Bronchial epithelial cell (primary cell): ENCODE measurements at regions not wholly inside any gene's neighbourhood (a gene's known extent, or its start where the extent isn't known, plus 50 kb on each side); places are given as distances from the start of the nearest gene placed in this dataset.

Experiments used
- DNase-seq: peaks from one replicate; pipeline ENCODE4 v3.0.0-alpha.2; 2010; ENCODE audit warnings: low read depth
- FAIRE-seq: peaks from 2 replicates; lab custom pipeline; 2011; peaks lifted over from hg19 to GRCh38; lab: Jason Lieb, UNC
- H3K27me3 ChIP-seq: 2 replicates; pipeline ENCODE4 v1.5.1; 2011; ENCODE audit warnings: low read length; ENCODE audit not compliant: control insufficient read depth, insufficient read depth
- H3K36me3 ChIP-seq: 2 replicates; pipeline ENCODE4 v1.5.1; 2011; ENCODE audit warnings: low read length; ENCODE audit not compliant: control insufficient read depth, insufficient read depth
- H3K4me3 ChIP-seq: 2 replicates; pipeline ENCODE4 v1.5.1; 2011; ENCODE audit warnings: mild to moderate bottlenecking, low read depth, low read length, control low read depth
- TF ChIP-seq, protein P1 (sequence below): IDR thresholded peaks from 2 replicates; pipeline ENCODE4 v1.5.1; 2011; ENCODE audit warnings: mild to moderate bottlenecking, moderate library complexity, low read length, control low read depth, inconsistent platforms; ENCODE audit not compliant: insufficient read depth, severe bottlenecking

DNA sequence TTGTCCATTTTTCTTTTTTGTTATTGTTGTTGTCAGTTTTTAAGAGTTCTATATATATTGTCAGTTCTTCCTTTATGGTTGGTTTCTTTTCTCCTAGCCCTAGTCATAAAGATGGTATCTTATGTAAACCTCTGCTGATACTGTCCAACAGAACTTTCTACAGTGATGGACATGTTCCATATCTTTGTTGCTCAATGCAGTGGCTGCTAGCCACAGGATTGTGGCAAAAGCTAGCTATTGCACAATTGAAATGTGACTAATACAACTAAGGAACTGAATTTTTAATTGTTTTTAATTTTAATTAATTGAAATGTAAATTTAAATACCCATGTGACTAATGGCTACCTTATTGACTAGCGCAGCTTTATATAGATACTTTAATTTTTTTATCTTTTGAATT lies 411.8 kb upstream of the PTBP2 start:
- no peak for FAIRE-seq
- TF ChIP-seq, protein P1, sequence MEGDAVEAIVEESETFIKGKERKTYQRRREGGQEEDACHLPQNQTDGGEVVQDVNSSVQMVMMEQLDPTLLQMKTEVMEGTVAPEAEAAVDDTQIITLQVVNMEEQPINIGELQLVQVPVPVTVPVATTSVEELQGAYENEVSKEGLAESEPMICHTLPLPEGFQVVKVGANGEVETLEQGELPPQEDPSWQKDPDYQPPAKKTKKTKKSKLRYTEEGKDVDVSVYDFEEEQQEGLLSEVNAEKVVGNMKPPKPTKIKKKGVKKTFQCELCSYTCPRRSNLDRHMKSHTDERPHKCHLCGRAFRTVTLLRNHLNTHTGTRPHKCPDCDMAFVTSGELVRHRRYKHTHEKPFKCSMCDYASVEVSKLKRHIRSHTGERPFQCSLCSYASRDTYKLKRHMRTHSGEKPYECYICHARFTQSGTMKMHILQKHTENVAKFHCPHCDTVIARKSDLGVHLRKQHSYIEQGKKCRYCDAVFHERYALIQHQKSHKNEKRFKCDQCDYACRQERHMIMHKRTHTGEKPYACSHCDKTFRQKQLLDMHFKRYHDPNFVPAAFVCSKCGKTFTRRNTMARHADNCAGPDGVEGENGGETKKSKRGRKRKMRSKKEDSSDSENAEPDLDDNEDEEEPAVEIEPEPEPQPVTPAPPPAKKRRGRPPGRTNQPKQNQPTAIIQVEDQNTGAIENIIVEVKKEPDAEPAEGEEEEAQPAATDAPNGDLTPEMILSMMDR = no peak
- DNase-seq = peak; percentile 78

DNA sequence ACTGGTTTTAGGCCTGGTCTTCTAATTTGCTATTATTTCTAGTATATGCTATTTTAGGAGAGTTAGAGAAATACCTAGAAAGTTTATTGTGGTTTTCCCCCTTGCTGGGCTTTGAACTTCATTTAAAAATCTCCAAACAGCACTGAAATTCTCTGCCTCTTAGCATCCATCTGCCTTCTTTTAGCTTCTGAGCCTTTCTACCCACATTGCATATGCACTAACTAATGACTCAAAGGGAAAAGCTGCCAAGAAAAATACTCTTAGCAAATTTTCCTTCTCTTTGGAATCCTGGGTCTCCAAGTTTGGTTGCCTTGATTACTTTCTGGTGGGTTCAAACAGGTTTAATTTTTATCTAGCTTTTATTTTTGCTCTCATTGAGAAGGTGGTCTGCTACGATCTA lies 408.4 kb upstream of the PTBP2 start:
- no peaks in the 10 kb centered on the region for H3K27me3 ChIP-seq
- no peak overlapping the region for H3K4me3 ChIP-seq
- FAIRE-seq (no peak), DNase-seq (peak; percentile 27)
- TF ChIP-seq, protein P1 = no peak
- H3K36me3 ChIP-seq = no peaks in the 10 kb centered on the region

More for the DNA sequence above, 411.8 kb upstream of the PTBP2 start:
- H3K36me3 ChIP-seq = no peaks in the 10 kb centered on the region
- no peaks in the 10 kb centered on the region for H3K27me3 ChIP-seq
- H3K4me3 ChIP-seq = no peak overlapping the region

DNA sequence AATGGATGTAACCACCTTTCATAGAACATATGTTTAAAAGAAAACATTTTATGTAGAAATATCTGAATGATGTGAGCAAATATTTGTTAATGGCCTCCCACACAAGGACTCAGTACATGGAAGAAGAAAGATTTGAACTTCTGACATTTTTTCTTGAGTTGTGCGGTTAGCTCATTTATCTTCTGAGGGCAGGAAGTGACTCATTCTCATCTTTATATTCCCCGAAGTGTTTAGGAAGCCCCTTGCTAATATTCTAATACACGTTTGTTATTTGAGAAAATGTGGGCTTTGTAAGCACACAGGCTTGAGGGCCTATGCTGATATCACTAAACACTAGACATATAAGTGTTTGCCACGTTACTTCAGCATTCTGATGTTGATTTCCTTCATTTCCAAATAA lies 392.5 kb upstream of the PTBP2 start:
- no peak for DNase-seq
- H3K36me3 ChIP-seq = no peaks in the 10 kb centered on the region
- TF ChIP-seq, protein P1 = no peak
- no peak for FAIRE-seq
- H3K27me3 ChIP-seq = no peaks in the 10 kb centered on the region
- no peak overlapping the region for H3K4me3 ChIP-seq

DNA sequence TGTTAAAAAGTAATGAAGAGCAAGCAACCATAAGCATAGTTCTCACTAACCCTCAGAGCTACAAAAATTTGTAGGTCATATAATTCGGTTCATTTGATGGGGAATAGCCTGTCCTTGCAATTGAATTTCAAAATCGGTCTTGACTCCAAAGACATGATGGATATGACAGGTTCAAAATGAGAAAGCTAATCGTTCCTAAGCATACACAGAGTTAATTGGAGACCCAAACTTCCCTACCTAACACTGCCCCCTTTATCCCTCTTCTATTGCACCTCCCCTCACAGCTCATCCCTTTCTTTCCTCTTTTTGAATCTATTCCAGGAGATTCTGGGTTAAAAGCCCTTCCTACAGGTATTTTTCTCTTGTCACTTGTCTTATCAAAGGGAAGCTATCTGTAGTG lies 390.0 kb upstream of the PTBP2 start:
- no peaks in the 10 kb centered on the region for H3K27me3 ChIP-seq
- no peak overlapping the region for H3K4me3 ChIP-seq
- no peaks in the 10 kb centered on the region for H3K36me3 ChIP-seq
- TF ChIP-seq, protein P1 = no peak
- DNase-seq = no peak
- FAIRE-seq = no peak

DNA sequence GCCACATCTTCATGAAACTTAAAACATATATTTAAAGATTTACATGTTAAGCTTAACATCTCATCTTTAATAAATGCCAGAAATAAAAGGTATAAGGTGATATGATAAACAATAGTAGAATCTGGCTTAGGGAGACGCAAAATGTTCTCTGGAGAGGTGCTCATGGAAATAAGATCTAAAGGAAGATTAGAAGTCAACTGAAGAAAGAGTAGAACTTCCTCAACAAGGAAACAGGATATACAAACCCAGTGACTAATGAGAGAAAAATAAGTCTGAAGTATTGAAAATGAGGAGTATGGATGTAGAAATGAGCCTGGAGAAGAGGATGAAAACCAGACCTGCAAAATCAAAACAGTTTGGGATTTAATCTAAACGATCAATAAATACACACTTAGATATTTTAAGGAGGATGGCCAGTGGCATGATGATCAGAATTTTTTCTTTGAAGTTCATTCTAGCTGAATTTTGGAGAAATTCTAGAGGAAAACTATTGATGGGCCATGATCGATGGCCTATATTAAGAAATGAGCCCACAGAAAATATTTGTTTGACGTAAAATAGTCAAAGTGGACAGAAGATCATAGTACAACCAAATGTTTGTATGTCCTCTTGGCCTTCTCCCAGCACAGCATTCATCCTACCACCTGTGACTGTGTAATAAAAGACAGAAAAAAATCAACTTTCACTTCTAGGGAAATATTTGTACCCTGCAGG lies 387.9 kb upstream of the PTBP2 start:
- FAIRE-seq = no peak
- Histone ChIP-seq H3K36me3 (no peaks in the 10 kb centered on the region), H3K27me3 (no peaks in the 10 kb centered on the region), H3K4me3 (no peak overlapping the region)
- TF ChIP-seq, protein P1 = no peak
- DNase-seq = no peak

DNA sequence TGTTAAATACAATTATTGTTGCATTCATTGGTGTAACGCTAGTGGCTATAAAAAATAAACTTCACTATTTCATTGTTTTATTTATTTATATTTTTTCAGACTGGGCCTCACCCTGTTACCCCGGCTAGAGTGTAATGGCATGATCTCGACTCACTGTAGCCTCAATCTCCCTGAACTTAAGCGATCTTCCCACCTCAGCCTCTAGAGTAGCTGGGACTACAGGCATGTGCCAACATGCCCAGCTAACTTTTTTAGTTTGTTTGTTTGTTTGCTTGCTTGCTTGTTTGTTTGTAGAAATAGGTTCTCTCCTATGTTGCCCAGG lies 387.4 kb upstream of the PTBP2 start:
- Histone ChIP-seq H3K4me3 (no peak overlapping the region), H3K27me3 (no peaks in the 10 kb centered on the region), H3K36me3 (no peaks in the 10 kb centered on the region)
- DNase-seq (no peak), FAIRE-seq (no peak)
- TF ChIP-seq, protein P1 = no peak
